ENCODE measurements at regions not wholly inside any gene's neighbourhood (a gene's known extent, or its start where the extent isn't known, plus 50 kb on each side); places are given as distances from the start of the nearest gene placed in this dataset.
A peak's percentile ranks its signal among the peaks of the same experiment; 100 is the strongest.
"Not testable (repeated sequence)": the region's sequence is repeated elsewhere in the genome, so short reads cannot be mapped to it uniquely, and the experiment has no call there.

GRCh38 chr20:51126337-51126736 lies 103.4 kb upstream of the KCNG1 start:
- DNase-seq, result peak in 1 of 5 donors; percentile 36
- no peak for FAIRE-seq

DNA sequence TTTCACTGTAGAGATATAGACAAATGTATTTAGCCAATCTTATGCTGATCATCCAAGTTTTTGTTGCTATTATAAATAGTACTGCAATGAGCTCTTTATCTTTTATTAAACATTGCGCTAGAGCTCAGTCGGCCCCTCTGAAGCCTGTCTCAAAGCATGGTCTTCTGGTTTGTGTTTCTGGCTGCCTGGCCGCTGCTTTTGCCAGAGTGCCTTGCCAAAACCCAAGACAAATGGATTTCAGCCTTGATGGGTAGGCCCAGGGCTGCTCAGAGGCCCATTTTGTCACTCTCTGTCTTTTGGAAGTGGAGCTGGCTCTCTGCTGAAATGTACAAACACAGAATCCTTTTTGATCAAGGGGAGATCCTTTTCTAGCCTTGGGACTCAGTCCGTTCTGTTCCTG lies 102.9 kb upstream of the KCNG1 start:
- Histone ChIP-seq H3K4me3 (ENCODE audit: low read length in 3 of 3) (no peak overlapping the region), H3K9ac (ENCODE audit: low read length in 3 of 3) (no peak overlapping the region), H3K27me3 (ENCODE audit: control insufficient read depth, insufficient read depth, low read length) (no peaks in the 10 kb centered on the region), H3K36me3 (ENCODE audit: control insufficient read depth in 2 of 3, insufficient read depth in 3 of 3, low read length in 3 of 3) (no peaks in the 10 kb centered on the region), H3K9me3 (ENCODE audit: control insufficient read depth in 2 of 3, insufficient read depth in 1 of 3, low read length in 3 of 3) (no peaks in the 10 kb centered on the region), H3K27ac (ENCODE audit: low read depth in 2 of 2, low read length in 2 of 2) (no peak overlapping the region), H3K4me1 (ENCODE audit: control insufficient read depth in 2 of 3, insufficient read depth in 2 of 3, low read depth in 1 of 3, low read length in 3 of 3) (no peaks in the 10 kb centered on the region)
- intact Hi-C loops (cut with DNase I), result no loop called here
- TF ChIP-seq CTCF (IDR thresholded peaks at IDR 0.05; ENCODE audit: borderline replicate concordance, extremely low read depth, insufficient read depth), result no peak
- FAIRE-seq, result no peak
- no peak for DNase-seq

More at GRCh38 chr20:51126337-51126736, 103.4 kb upstream of the KCNG1 start:
- H3K27ac ChIP-seq (ENCODE audit: low read depth in 2 of 2, low read length in 2 of 2), result no peak overlapping the region
- no peaks in the 10 kb centered on the region for H3K4me1 ChIP-seq (ENCODE audit: control insufficient read depth in 2 of 3, insufficient read depth in 2 of 3, low read depth in 1 of 3, low read length in 3 of 3)
- no peaks in the 10 kb centered on the region for H3K9me3 ChIP-seq (ENCODE audit: control insufficient read depth in 2 of 3, insufficient read depth in 1 of 3, low read length in 3 of 3)
- no peak overlapping the region for H3K9ac ChIP-seq (ENCODE audit: low read length in 3 of 3)
- TF ChIP-seq CTCF (IDR thresholded peaks at IDR 0.05; ENCODE audit: borderline replicate concordance, extremely low read depth, insufficient read depth), result no peak
- intact Hi-C loops (cut with DNase I), result no loop called here
- no peaks in the 10 kb centered on the region for H3K36me3 ChIP-seq (ENCODE audit: control insufficient read depth in 2 of 3, insufficient read depth in 3 of 3, low read length in 3 of 3)
- no peak overlapping the region for H3K4me3 ChIP-seq (ENCODE audit: low read length in 3 of 3)
- H3K27me3 ChIP-seq (ENCODE audit: control insufficient read depth, insufficient read depth, low read length), result no peaks in the 10 kb centered on the region

- intact Hi-C loops (cut with DNase I), result no loop called here
- H3K4me3 ChIP-seq (ENCODE audit: low read length in 3 of 3), result no peak overlapping the region
- H3K36me3 ChIP-seq (ENCODE audit: control insufficient read depth in 2 of 3, insufficient read depth in 3 of 3, low read length in 3 of 3), result no peaks in the 10 kb centered on the region
- H3K27ac ChIP-seq (ENCODE audit: low read depth in 2 of 2, low read length in 2 of 2), result no peak overlapping the region
- no peak overlapping the region for H3K9ac ChIP-seq (ENCODE audit: low read length in 3 of 3)
- no peaks in the 10 kb centered on the region for H3K4me1 ChIP-seq (ENCODE audit: control insufficient read depth in 2 of 3, insufficient read depth in 2 of 3, low read depth in 1 of 3, low read length in 3 of 3)
- no peak for TF ChIP-seq CTCF (IDR thresholded peaks at IDR 0.05; ENCODE audit: borderline replicate concordance, extremely low read depth, insufficient read depth)
- DNase-seq, result no peak
- no peaks in the 10 kb centered on the region for H3K27me3 ChIP-seq (ENCODE audit: control insufficient read depth, insufficient read depth, low read length)
- FAIRE-seq, result no peak
- H3K9me3 ChIP-seq (ENCODE audit: control insufficient read depth in 2 of 3, insufficient read depth in 1 of 3, low read length in 3 of 3), result no peaks in the 10 kb centered on the region
These were observed 102.2 kb upstream of the KCNG1 start for GRCh38 chr20:51125105-51125504.

- H3K9me3 ChIP-seq (ENCODE audit: control insufficient read depth in 2 of 3, insufficient read depth in 1 of 3, low read length in 3 of 3); DNase-seq; H3K27me3 ChIP-seq (ENCODE audit: control insufficient read depth, insufficient read depth, low read length); H3K27ac ChIP-seq (ENCODE audit: low read depth in 2 of 2, low read length in 2 of 2); H3K36me3 ChIP-seq (ENCODE audit: control insufficient read depth in 2 of 3, insufficient read depth in 3 of 3, low read length in 3 of 3); H3K4me3 ChIP-seq (ENCODE audit: low read length in 3 of 3); intact Hi-C loops (cut with DNase I); FAIRE-seq; H3K9ac ChIP-seq (ENCODE audit: low read length in 3 of 3); H3K4me1 ChIP-seq (ENCODE audit: control insufficient read depth in 2 of 3, insufficient read depth in 2 of 3, low read depth in 1 of 3, low read length in 3 of 3): not testable (repeated sequence)
These were observed 101.0 kb upstream of the KCNG1 start for GRCh38 chr20:51123887-51124286.
